ENCODE measurements at regions not wholly inside any gene's neighbourhood (a gene's known extent, or its start where the extent isn't known, plus 50 kb on each side); places are given as distances from the start of the nearest gene placed in this dataset.

DNA sequence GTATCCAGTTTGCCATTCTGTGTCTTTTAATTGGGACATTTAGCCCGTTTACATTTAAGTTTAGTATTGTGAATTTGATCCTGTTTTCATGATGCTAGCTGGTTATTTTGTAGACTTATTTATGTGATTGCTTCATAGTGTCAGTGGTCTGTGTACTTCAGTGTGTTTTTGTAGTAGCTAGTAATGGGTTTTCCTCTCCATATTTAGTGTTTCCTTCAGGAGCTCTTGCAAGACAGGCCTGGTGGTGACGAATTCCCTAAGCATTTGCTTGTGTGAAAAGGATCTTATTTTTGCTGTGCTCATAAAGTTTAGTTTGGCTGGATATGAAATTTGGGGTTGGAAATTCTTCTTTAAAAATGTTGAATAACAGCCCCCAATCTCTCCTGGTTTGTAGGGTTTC lies 69.2 kb upstream of the PDC start:
- Histone ChIP-seq H3K27me3 (ENCODE audit: control insufficient read depth, insufficient read depth, low read length) (no peaks in the 10 kb centered on the region), H3K4me3 (ENCODE audit: low read depth, low read length) (no peak overlapping the region), H3K36me3 (ENCODE audit: control insufficient read depth, insufficient read depth, low read length) (no peaks in the 10 kb centered on the region)
- TF ChIP-seq, protein P1, sequence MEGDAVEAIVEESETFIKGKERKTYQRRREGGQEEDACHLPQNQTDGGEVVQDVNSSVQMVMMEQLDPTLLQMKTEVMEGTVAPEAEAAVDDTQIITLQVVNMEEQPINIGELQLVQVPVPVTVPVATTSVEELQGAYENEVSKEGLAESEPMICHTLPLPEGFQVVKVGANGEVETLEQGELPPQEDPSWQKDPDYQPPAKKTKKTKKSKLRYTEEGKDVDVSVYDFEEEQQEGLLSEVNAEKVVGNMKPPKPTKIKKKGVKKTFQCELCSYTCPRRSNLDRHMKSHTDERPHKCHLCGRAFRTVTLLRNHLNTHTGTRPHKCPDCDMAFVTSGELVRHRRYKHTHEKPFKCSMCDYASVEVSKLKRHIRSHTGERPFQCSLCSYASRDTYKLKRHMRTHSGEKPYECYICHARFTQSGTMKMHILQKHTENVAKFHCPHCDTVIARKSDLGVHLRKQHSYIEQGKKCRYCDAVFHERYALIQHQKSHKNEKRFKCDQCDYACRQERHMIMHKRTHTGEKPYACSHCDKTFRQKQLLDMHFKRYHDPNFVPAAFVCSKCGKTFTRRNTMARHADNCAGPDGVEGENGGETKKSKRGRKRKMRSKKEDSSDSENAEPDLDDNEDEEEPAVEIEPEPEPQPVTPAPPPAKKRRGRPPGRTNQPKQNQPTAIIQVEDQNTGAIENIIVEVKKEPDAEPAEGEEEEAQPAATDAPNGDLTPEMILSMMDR (IDR thresholded peaks at IDR 0.05; ENCODE audit: insufficient read depth, low read depth, low read length): no peak
- ChIA-PET POLR2A (no interaction called here), CTCF (no interaction called here)
- DNase-seq (ENCODE audit: low read depth): no peak

DNA sequence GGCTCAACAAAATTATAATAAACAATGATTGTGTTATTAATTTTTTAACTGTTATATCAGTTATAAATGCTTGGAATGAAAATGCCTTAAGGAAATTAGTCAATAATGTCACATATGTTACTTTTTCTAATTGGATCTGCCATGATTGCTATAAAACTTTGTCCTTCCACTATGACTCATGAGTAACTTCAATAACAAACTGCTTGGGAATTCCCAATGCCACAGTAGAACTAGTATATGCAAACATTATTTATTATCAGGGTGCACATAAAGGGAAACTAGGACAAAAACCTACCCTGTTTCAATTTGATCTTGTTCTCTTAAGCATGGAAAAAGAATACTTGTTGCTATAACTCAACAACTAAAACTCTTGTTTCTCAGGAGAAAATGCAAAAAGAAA lies 59.1 kb upstream of the PDC start:
- Histone ChIP-seq H3K27me3 (ENCODE audit: control insufficient read depth, insufficient read depth, low read length) (no peaks in the 10 kb centered on the region), H3K4me3 (ENCODE audit: low read depth, low read length) (no peak overlapping the region), H3K36me3 (ENCODE audit: control insufficient read depth, insufficient read depth, low read length) (no peaks in the 10 kb centered on the region)
- TF ChIP-seq, protein P1 (IDR thresholded peaks at IDR 0.05; ENCODE audit: insufficient read depth, low read depth, low read length): no peak
- ChIA-PET POLR2A (no interaction called here), CTCF (no interaction called here)
- no peak for DNase-seq (ENCODE audit: low read depth)

- no peaks in the 10 kb centered on the region for H3K36me3 ChIP-seq (ENCODE audit: control insufficient read depth, insufficient read depth, low read length)
- TF ChIP-seq, protein P1 (IDR thresholded peaks at IDR 0.05; ENCODE audit: insufficient read depth, low read depth, low read length): no peak
- H3K4me3 ChIP-seq (ENCODE audit: low read depth, low read length): no peak overlapping the region
- DNase-seq (ENCODE audit: low read depth): no peak
- H3K27me3 ChIP-seq (ENCODE audit: control insufficient read depth, insufficient read depth, low read length): no peaks in the 10 kb centered on the region
- ChIA-PET CTCF (interaction anchor here (1.2 kb wide), 1 partner anchor 11 kb away, joined by 3 read pairs; no protein-coding TSS in a partner anchor), POLR2A (no interaction called here)
Measured at GRCh38 chr1:186518822-186519381, 58.0 kb upstream of the PDC start.

- DNase-seq (ENCODE audit: low read depth): no peak
- ChIA-PET CTCF (interaction anchor here (1.2 kb wide), 1 partner anchor 11 kb away, joined by 3 read pairs; no protein-coding TSS in a partner anchor), POLR2A (no interaction called here)
- TF ChIP-seq, protein P1 (IDR thresholded peaks at IDR 0.05; ENCODE audit: insufficient read depth, low read depth, low read length): no peak
- no peaks in the 10 kb centered on the region for H3K36me3 ChIP-seq (ENCODE audit: control insufficient read depth, insufficient read depth, low read length)
- H3K4me3 ChIP-seq (ENCODE audit: low read depth, low read length): no peak overlapping the region
- no peaks in the 10 kb centered on the region for H3K27me3 ChIP-seq (ENCODE audit: control insufficient read depth, insufficient read depth, low read length)
Measured at GRCh38 chr1:186518395-186518794, 57.5 kb upstream of the PDC start.

GRCh38 chr1:186514367-186514766 lies 53.5 kb upstream of the PDC start:
- POLR2A ChIA-PET: no interaction called here
- DNase-seq (ENCODE audit: low read depth): no peak
- TF ChIP-seq, protein P1 (IDR thresholded peaks at IDR 0.05; ENCODE audit: insufficient read depth, low read depth, low read length): no peak
- CTCF ChIA-PET: interaction anchor here (0.9 kb wide), 1 partner anchor 18 kb away, joined by 3 read pairs; no protein-coding TSS in a partner anchor
- H3K27me3 ChIP-seq (ENCODE audit: control insufficient read depth, insufficient read depth, low read length): no peaks in the 10 kb centered on the region
- H3K36me3 ChIP-seq (ENCODE audit: control insufficient read depth, insufficient read depth, low read length): no peaks in the 10 kb centered on the region
- no peak overlapping the region for H3K4me3 ChIP-seq (ENCODE audit: low read depth, low read length)
